ENCODE measurements at regions not wholly inside any gene's neighbourhood (a gene's known extent, or its start where the extent isn't known, plus 50 kb on each side); places are given as distances from the start of the nearest gene placed in this dataset.

GRCh38 chr6:170160628-170161611, 130.0 kb downstream of the DLL1 start:
- no peak for DNase-seq (ENCODE audit: low read depth)
- TF ChIP-seq, protein P1, sequence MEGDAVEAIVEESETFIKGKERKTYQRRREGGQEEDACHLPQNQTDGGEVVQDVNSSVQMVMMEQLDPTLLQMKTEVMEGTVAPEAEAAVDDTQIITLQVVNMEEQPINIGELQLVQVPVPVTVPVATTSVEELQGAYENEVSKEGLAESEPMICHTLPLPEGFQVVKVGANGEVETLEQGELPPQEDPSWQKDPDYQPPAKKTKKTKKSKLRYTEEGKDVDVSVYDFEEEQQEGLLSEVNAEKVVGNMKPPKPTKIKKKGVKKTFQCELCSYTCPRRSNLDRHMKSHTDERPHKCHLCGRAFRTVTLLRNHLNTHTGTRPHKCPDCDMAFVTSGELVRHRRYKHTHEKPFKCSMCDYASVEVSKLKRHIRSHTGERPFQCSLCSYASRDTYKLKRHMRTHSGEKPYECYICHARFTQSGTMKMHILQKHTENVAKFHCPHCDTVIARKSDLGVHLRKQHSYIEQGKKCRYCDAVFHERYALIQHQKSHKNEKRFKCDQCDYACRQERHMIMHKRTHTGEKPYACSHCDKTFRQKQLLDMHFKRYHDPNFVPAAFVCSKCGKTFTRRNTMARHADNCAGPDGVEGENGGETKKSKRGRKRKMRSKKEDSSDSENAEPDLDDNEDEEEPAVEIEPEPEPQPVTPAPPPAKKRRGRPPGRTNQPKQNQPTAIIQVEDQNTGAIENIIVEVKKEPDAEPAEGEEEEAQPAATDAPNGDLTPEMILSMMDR (conservative IDR thresholded peaks at IDR 0.05; ENCODE audit: control insufficient read depth, insufficient read depth, low read depth, low read length), result no peak
- H3K4me3 ChIP-seq (ENCODE audit: control insufficient read depth, low read depth, low read length), result no peak overlapping the region

DNA sequence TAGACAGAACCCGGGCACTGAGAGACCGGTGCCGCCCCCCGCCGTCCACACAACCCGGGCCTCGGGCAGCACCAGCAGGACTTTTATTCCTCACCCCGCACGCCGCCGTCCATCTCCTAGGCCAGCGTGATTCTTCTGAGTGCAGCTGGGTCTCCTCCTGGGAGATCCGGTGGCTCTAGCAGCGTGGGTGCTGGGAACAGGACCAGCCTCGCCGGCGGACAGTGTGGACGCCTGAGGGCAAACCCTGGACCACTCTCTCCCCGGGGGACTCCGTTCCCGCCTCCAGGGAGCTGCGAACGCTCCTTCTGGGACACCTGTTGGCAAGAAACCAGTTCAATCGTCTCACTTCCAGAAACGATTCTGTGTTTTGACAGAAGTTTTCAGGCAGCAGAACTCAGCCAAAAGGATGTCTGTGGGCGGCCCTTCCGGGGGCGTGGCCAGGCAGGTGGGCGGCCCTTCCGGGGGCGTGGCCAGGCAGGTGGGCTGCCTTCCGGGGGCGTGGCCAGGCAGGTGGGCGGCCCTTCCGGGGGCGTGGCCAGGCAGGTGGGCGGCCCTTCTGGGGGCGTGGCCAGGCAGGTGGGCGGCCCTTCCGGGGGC, 130.7 kb downstream of the DLL1 start:
- TF ChIP-seq, protein P1 (conservative IDR thresholded peaks at IDR 0.05; ENCODE audit: control insufficient read depth, insufficient read depth, low read depth, low read length), result no peak
- DNase-seq (ENCODE audit: low read depth), result no peak
- H3K4me3 ChIP-seq (ENCODE audit: control insufficient read depth, low read depth, low read length), result no peak overlapping the region

- TF ChIP-seq, protein P1 (conservative IDR thresholded peaks at IDR 0.05; ENCODE audit: control insufficient read depth, insufficient read depth, low read depth, low read length), result no peak
- no peak overlapping the region for H3K4me3 ChIP-seq (ENCODE audit: control insufficient read depth, low read depth, low read length)
- DNase-seq (ENCODE audit: low read depth), result no peak
These were observed 131.6 kb downstream of the DLL1 start for GRCh38 chr6:170159022-170159965.

- DNase-seq (ENCODE audit: low read depth), result no peak
- H3K4me3 ChIP-seq (ENCODE audit: control insufficient read depth, low read depth, low read length), result no peak overlapping the region
- TF ChIP-seq, protein P1 (conservative IDR thresholded peaks at IDR 0.05; ENCODE audit: control insufficient read depth, insufficient read depth, low read depth, low read length), result no peak
These were observed 132.4 kb downstream of the DLL1 start for GRCh38 chr6:170158296-170159021.

DNA sequence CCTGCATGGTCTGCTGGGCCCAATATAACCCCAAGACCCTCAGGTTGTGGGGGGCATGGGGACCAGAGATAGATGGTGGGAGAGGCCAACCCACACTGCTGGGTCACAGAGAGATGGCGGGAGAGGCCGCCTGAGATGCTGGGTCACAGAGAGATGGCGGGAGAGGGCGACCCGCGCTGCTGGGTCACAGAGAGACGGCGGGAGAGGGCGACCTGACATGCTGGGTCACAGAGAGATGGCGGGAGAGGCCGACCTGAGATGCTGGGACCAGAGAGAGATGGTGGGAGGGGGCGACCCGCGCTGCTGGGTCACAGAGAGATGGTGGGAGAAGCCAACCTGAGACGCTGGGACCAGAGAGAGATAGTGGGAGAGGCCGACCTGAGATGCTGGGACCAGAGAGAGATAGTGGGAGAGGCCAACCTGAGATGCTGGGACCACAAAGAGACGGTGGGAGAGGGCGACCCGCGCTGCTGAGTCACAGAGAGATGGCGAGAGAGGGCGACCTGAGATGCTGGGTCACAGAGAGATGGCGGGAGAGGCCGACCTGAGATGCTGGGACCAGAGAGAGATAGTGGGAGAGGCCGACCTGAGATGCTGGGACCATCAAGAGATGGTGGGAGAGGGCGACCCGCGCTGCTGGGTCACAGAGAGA, 133.2 kb downstream of the DLL1 start:
- no peak overlapping the region for H3K4me3 ChIP-seq (ENCODE audit: control insufficient read depth, low read depth, low read length)
- TF ChIP-seq, protein P1 (conservative IDR thresholded peaks at IDR 0.05; ENCODE audit: control insufficient read depth, insufficient read depth, low read depth, low read length), result no peak
- no peak for DNase-seq (ENCODE audit: low read depth)

All from fibroblast of mammary gland (primary cell).